ENCODE measurements at regions not wholly inside any gene's neighbourhood (a gene's known extent, or its start where the extent isn't known, plus 50 kb on each side); places are given as distances from the start of the nearest gene placed in this dataset.
"Not testable (repeated sequence)": the region's sequence is repeated elsewhere in the genome, so short reads cannot be mapped to it uniquely, and the experiment has no call there.

DNA sequence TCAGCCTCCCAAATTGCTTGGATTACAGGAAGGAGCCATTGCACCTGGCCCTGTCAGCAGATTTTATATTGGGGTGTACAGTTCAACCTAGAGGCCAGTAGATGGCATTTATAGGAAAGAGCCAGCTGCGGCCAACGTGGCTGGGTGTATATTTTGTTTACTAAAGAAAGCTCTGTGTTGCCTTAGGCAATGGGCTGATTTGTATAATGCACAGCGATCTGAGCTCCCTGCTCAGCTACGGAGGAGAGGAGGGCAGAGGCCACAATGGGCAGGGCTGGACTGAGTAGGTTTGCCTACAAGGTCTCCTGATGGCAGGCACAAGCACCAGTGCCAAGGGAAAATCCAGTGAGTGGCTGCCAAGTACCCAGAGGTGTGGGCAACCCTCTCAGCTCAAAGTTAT is 282.4 kb downstream of the ARPP21 start:
- peaks cover 4% of the 10 kb centered on the region for H3K9me3 Mint-ChIP-seq (ENCODE audit: insufficient read depth)
- CTCF ChIA-PET, result no interaction called here
- POLR2A ChIA-PET, result no interaction called here
- no peaks in the 10 kb centered on the region for H3K36me3 Mint-ChIP-seq (ENCODE audit: low read depth)
- H3K27me3 Mint-ChIP-seq (ENCODE audit: low read depth), result no peaks in the 10 kb centered on the region
- no peak overlapping the region for H3K4me3 Mint-ChIP-seq
- DNase-seq, result no peak
- H3K4me1 Mint-ChIP-seq (ENCODE audit: low read depth), result no peaks in the 10 kb centered on the region
- no peak for ATAC-seq
- H3K27ac Mint-ChIP-seq, result no peak overlapping the region

DNA sequence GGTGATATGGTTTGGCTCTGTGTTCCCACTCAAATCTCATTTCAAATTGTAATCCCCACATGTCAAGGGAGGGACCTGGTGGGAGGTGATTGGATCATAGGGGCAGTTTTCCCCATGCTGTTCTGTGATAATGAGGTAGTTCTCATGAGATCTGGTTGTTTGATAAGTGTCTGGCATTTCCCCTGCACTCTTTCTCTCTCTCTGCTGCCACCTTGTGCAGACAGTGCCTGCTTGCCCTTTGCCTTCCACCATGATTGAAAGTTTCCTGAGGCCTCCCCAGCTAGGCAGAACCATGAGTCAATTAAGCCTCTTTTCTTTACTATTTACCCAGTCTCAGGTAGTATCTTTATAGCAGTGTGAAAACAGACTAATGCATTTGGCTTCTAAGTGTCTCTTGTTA is 284.7 kb downstream of the ARPP21 start:
- H3K27ac Mint-ChIP-seq; DNase-seq; H3K4me3 Mint-ChIP-seq; H3K4me1 Mint-ChIP-seq (ENCODE audit: low read depth); H3K27me3 Mint-ChIP-seq (ENCODE audit: low read depth); H3K9me3 Mint-ChIP-seq (ENCODE audit: insufficient read depth); ATAC-seq; POLR2A ChIA-PET; H3K36me3 Mint-ChIP-seq (ENCODE audit: low read depth): not testable (repeated sequence)
- CTCF ChIA-PET, result interaction anchor here (2.2 kb wide), 1 partner anchor 16 kb away, joined by 9 read pairs; no protein-coding TSS in a partner anchor

DNA sequence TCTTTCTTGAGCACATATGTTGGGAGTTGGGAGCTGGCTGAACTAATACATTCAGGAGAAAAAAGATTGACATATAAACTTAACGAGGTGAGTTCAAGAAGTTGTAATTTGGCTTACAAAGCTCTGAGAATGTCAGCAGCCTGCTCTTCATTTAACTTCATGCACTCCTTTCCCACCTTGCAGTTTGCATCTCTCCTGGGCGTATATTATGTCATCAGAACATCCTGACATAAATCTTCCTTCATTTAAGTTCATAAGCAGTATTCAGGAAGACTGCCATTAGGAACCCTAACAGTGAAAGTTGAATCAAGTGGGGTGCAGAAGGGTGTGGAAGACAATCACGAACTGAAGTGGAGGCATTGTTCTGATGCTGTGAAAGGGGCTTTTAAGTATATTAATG is 288.1 kb downstream of the ARPP21 start:
- CTCF ChIA-PET, result no interaction called here
- no peaks in the 10 kb centered on the region for H3K9me3 Mint-ChIP-seq (ENCODE audit: insufficient read depth)
- ATAC-seq, result no peak
- H3K27me3 Mint-ChIP-seq (ENCODE audit: low read depth), result no peaks in the 10 kb centered on the region
- H3K27ac Mint-ChIP-seq, result no peak overlapping the region
- no peaks in the 10 kb centered on the region for H3K4me1 Mint-ChIP-seq (ENCODE audit: low read depth)
- no peak for DNase-seq
- no peak overlapping the region for H3K4me3 Mint-ChIP-seq
- H3K36me3 Mint-ChIP-seq (ENCODE audit: low read depth), result no peaks in the 10 kb centered on the region
- POLR2A ChIA-PET, result no interaction called here

DNA sequence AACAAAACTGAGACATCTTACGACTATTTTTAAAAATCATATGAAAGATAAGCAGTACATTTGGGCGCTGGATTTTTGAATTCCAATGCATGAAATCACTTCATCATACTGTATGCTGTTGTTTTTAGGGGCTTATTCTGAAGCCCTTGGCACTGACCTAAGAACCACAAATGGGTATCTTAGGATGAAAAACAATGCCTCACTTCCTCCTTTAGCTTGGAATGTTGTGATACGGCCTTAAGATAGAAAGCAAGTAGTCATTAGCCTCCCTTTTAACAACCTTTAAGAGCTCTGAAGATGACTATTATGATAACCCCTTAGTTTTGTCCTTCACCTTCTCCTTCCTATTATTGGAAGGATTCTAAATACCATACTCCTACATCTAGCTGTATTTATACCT is 289.8 kb downstream of the ARPP21 start:
- POLR2A ChIA-PET, result no interaction called here
- no peaks in the 10 kb centered on the region for H3K4me1 Mint-ChIP-seq (ENCODE audit: low read depth)
- H3K27ac Mint-ChIP-seq, result no peak overlapping the region
- no peaks in the 10 kb centered on the region for H3K36me3 Mint-ChIP-seq (ENCODE audit: low read depth)
- no peaks in the 10 kb centered on the region for H3K27me3 Mint-ChIP-seq (ENCODE audit: low read depth)
- CTCF ChIA-PET, result no interaction called here
- DNase-seq (no peak), ATAC-seq (no peak)
- H3K4me3 Mint-ChIP-seq, result no peak overlapping the region
- H3K9me3 Mint-ChIP-seq (ENCODE audit: insufficient read depth), result no peaks in the 10 kb centered on the region

DNA sequence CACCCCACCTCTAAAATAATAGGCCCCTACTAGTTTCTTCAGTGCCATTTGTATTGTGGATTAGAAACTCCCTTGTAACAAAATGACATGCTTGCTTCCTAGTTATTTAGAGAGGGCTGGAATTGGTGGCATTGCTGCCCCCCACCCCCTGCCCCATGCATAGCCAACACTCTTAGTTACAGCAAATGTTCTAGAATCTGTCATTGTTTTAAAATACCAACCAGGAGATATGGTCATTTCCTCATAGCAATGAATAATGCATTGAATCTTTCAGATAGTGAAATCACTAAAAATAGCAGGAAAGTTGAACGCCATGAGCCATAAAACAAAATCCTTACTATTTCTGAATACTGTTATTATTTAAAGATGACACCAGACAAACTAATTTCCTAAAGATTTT is 292.5 kb downstream of the ARPP21 start:
- H3K4me3 Mint-ChIP-seq, result no peak overlapping the region
- no peaks in the 10 kb centered on the region for H3K27me3 Mint-ChIP-seq (ENCODE audit: low read depth)
- DNase-seq, result no peak
- CTCF ChIA-PET, result no interaction called here
- H3K36me3 Mint-ChIP-seq (ENCODE audit: low read depth), result no peaks in the 10 kb centered on the region
- no peaks in the 10 kb centered on the region for H3K4me1 Mint-ChIP-seq (ENCODE audit: low read depth)
- no peak overlapping the region for H3K27ac Mint-ChIP-seq
- H3K9me3 Mint-ChIP-seq (ENCODE audit: insufficient read depth), result no peaks in the 10 kb centered on the region
- no peak for ATAC-seq
- POLR2A ChIA-PET, result no interaction called here

DNA sequence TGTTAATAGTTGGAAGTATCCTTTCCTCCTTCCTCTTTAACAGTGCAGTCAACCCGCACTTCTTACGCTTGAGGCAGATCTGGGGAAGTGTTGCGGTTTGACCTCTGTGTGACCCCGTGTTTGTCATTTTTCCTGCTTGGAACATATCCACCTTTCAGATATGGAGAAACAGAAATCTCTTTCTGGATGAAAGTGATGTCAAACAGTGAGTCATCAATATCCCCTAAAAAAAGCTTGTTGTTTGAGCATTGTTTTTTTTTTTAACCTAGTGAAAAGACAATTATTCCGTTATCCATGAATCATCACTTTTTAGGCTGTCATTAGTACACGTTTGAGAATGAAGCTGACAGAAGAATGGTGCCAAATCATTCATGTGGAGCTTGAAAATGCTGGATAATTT is 293.7 kb downstream of the ARPP21 start:
- H3K4me3 Mint-ChIP-seq, result no peak overlapping the region
- H3K27me3 Mint-ChIP-seq (ENCODE audit: low read depth), result no peaks in the 10 kb centered on the region
- no peak for DNase-seq
- ATAC-seq, result no peak
- ChIA-PET CTCF (no interaction called here), POLR2A (no interaction called here)
- H3K36me3 Mint-ChIP-seq (ENCODE audit: low read depth), result no peaks in the 10 kb centered on the region
- H3K27ac Mint-ChIP-seq, result no peak overlapping the region
- no peaks in the 10 kb centered on the region for H3K4me1 Mint-ChIP-seq (ENCODE audit: low read depth)
- H3K9me3 Mint-ChIP-seq (ENCODE audit: insufficient read depth), result no peaks in the 10 kb centered on the region

DNA sequence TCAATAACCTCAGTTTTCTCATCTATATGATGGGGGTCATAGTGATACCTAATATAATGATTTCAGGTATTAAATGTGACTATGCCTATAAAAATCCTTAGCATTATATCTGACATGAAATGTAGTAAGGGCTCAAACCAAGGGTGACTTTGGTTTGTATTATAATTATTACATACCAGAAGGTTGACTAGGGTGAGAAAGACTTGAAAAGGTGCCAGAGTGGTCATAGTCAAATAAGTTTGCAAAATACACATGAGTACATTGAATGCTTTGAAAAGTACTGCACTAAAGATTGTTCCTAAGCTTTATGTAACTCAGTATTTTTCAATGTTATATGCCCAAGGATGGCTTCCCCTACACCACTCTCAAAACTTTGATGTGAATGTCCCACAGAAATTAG is 297.2 kb downstream of the ARPP21 start:
- POLR2A ChIA-PET, result no interaction called here
- Mint-ChIP-seq H3K4me3 (no peak overlapping the region), H3K9me3 (ENCODE audit: insufficient read depth) (no peaks in the 10 kb centered on the region), H3K27me3 (ENCODE audit: low read depth) (no peaks in the 10 kb centered on the region), H3K36me3 (ENCODE audit: low read depth) (no peaks in the 10 kb centered on the region), H3K4me1 (ENCODE audit: low read depth) (no peaks in the 10 kb centered on the region), H3K27ac (no peak overlapping the region)
- ATAC-seq (no peak), DNase-seq (no peak)
- CTCF ChIA-PET, result no interaction called here

DNA sequence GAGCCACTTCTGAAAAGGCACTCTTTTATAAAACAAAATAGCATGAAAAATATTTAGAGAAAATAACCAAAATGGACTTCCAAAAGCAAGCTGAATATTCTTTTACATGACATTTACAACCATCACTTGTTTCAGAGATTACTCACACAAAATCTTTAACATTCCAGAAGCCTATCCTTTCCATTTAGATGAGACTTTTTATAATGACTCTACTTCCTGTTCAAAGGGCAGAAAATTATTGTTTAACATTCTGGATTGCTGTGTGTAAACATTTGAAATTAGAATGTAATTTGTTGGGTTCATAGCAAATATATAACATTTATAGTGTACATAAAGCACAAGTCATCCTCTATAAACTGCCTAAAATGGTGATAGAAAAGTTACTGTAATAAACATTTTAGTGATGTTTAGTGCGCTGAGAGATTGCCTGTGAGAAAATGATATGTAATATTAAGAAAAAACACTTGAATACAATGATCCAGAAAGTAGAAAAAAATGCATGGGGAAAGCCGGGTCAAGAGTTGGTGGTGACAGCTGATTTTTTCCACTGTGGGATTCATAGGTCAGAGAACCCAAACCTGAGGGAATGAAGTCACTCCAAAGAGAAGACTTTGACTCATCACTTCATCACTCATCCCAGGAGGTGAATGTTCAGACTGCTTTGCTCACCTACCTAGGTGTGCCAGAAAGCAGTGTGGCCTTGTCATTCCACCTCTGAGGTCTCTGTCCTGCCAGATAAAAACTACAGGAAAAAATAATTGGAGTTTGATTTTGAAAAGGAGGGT is 305.8 kb downstream of the ARPP21 start:
- POLR2A ChIA-PET, result no interaction called here
- no peak for ATAC-seq
- no peak overlapping the region for H3K27ac Mint-ChIP-seq

DNA sequence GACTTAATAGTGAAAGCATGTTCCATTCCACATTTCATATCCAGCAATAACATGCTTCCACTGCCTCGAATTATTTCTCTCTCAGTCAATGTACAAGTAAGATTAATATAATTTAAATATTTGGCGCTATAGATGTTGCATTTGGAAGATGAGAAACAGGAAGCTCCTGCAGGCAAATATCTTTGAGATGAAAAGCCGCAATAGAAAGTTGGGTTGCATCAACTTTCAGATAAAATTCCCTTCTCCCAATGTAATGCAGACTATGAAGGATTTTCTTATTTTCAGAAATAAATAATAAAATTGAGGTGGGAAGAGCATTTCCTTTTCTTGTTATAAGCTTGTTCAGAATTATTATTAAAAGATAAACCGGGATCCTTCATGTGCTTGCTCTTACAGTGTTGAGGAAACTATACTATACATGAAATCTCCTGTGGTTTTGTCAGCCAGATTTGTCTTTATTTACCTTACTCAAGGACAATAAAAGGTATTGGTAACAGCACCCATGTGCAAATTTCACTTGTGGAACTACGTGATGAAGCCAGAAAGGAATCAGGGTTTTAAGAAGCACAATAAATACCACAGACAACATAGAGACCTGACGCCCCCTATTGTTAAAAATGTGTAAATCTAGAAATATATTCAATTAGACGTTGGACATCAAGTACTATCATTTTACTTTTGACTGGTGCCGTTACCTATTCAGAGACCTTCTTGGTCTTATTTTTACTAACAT is 307.0 kb downstream of the ARPP21 start:
- ATAC-seq (no peak), DNase-seq (no peak)
- no peak overlapping the region for H3K27ac Mint-ChIP-seq
- ChIA-PET CTCF (interaction anchor here (0.9 kb wide), 1 partner anchor 38 kb away, joined by 3 read pairs; no protein-coding TSS in a partner anchor), POLR2A (no interaction called here)
- H3K27me3 Mint-ChIP-seq (ENCODE audit: low read depth), result no peaks in the 10 kb centered on the region
- H3K4me1 Mint-ChIP-seq (ENCODE audit: low read depth), result no peaks in the 10 kb centered on the region
- no peaks in the 10 kb centered on the region for H3K36me3 Mint-ChIP-seq (ENCODE audit: low read depth)
- no peaks in the 10 kb centered on the region for H3K9me3 Mint-ChIP-seq (ENCODE audit: insufficient read depth)
- H3K4me3 Mint-ChIP-seq, result no peak overlapping the region

More for the DNA sequence above, 305.8 kb downstream of the ARPP21 start:
- no peaks in the 10 kb centered on the region for H3K4me1 Mint-ChIP-seq (ENCODE audit: low read depth)
- no peaks in the 10 kb centered on the region for H3K9me3 Mint-ChIP-seq (ENCODE audit: insufficient read depth)
- no peak overlapping the region for H3K4me3 Mint-ChIP-seq
- CTCF ChIA-PET, result interaction anchor here (0.9 kb wide), 1 partner anchor 37 kb away, joined by 3 read pairs; no protein-coding TSS in a partner anchor
- H3K36me3 Mint-ChIP-seq (ENCODE audit: low read depth), result no peaks in the 10 kb centered on the region
- no peaks in the 10 kb centered on the region for H3K27me3 Mint-ChIP-seq (ENCODE audit: low read depth)
- no peak for DNase-seq

DNA sequence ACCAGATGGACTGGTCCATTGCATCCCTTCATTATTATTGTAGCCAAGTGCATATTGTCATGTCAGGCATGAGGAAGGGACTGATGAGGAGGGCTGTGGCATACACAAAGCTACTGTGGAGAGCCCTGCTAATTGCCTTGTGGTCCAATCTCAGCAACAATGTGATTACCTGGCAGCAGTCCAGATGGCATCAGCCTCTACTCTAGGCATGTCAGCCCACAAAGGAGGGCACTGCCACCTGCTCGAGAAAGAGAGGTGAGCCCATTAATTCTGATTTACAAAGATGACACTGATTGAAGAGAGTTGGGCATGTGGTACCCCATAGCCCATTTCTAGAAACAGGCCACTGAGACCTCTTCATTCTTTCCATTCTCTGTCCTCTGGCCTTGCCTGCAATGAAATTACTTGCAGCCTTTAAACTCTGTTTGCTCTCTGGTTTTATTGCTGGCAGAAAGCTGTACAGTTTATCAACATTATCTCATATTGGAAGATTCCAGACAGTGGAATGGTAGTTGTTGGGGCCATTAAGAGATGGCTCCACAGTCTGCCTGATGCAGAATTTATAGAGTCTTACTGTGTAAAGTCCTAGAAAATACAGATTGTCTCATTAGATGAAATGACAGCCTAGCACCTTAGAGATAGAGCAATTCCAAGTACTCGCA is 307.7 kb downstream of the ARPP21 start:
- Mint-ChIP-seq H3K4me3 (no peak overlapping the region), H3K36me3 (ENCODE audit: low read depth) (no peaks in the 10 kb centered on the region), H3K27me3 (ENCODE audit: low read depth) (no peaks in the 10 kb centered on the region), H3K27ac (no peak overlapping the region), H3K9me3 (ENCODE audit: insufficient read depth) (no peaks in the 10 kb centered on the region), H3K4me1 (ENCODE audit: low read depth) (no peaks in the 10 kb centered on the region)
- POLR2A ChIA-PET, result no interaction called here
- CTCF ChIA-PET, result no interaction called here
- no peak for ATAC-seq
- no peak for DNase-seq

DNA sequence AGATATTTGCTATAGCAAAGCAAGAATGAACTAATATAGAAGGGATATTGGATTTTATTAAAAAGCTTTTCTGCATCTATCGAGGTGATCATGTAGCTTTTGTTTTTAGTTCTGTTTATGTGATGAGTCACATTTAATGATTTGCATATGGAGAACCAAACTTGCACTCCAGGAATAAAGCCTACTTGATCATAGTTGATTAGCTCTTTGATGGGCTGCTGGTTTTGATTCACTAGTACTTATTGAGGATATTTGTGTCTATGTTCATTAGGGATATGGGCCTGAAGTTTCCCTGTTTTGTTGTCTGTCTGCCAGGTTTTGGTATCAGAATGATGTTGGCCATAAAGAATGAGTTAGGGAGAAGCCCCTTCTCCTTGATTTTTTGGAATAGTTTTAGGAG is 310.7 kb downstream of the ARPP21 start:
- no peak for DNase-seq
- no peaks in the 10 kb centered on the region for H3K4me1 Mint-ChIP-seq (ENCODE audit: low read depth)
- no peaks in the 10 kb centered on the region for H3K36me3 Mint-ChIP-seq (ENCODE audit: low read depth)
- no peak for ATAC-seq
- H3K27ac Mint-ChIP-seq, result no peak overlapping the region
- H3K4me3 Mint-ChIP-seq, result no peak overlapping the region
- ChIA-PET CTCF (no interaction called here), POLR2A (interaction anchor here (0.6 kb wide), 1 partner anchor 67 kb away, joined by 4 read pairs; no protein-coding TSS in a partner anchor)
- H3K27me3 Mint-ChIP-seq (ENCODE audit: low read depth), result no peaks in the 10 kb centered on the region
- no peaks in the 10 kb centered on the region for H3K9me3 Mint-ChIP-seq (ENCODE audit: insufficient read depth)

DNA sequence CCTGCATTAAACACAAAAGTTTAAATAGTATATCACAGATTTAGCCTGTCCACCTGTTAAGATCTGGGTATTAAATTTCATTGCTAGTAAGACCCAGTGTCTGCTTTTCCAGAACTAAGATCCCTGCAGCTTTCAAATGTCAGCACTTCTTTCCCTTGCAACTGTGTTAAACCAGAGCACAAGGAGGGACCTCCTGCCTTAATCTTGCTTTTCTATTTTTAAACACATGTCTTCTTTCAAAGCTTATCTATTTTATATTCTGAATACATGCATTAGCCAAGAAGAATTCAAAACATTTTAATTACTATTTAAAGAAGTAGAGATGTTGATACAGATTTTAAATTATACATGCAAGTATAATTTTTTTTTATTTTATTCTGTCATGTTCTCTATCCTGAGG is 315.1 kb downstream of the ARPP21 start:
- no peaks in the 10 kb centered on the region for H3K36me3 Mint-ChIP-seq (ENCODE audit: low read depth)
- no peaks in the 10 kb centered on the region for H3K4me1 Mint-ChIP-seq (ENCODE audit: low read depth)
- ATAC-seq (no peak), DNase-seq (no peak)
- ChIA-PET POLR2A (no interaction called here), CTCF (interaction anchor here (1.2 kb wide), 1 partner anchor 11 kb away, joined by 3 read pairs; no protein-coding TSS in a partner anchor)
- H3K4me3 Mint-ChIP-seq, result no peak overlapping the region
- no peak overlapping the region for H3K27ac Mint-ChIP-seq
- H3K27me3 Mint-ChIP-seq (ENCODE audit: low read depth), result no peaks in the 10 kb centered on the region
- no peaks in the 10 kb centered on the region for H3K9me3 Mint-ChIP-seq (ENCODE audit: insufficient read depth)

Data from activated CD8-positive, alpha-beta T cell treated with anti-CD3 and anti-CD28 coated beads, Interleukin-2, amount 10 ng/mL, durations not matched to agents 7 days and 5 days (primary cell).